ENCODE measurements at regions not wholly inside any gene's neighbourhood (a gene's known extent, or its start where the extent isn't known, plus 50 kb on each side); places are given as distances from the start of the nearest gene placed in this dataset.
A peak's percentile ranks its signal among the peaks of the same experiment; 100 is the strongest.
"Not testable (repeated sequence)": the region's sequence is repeated elsewhere in the genome, so short reads cannot be mapped to it uniquely, and the experiment has no call there.

DNA sequence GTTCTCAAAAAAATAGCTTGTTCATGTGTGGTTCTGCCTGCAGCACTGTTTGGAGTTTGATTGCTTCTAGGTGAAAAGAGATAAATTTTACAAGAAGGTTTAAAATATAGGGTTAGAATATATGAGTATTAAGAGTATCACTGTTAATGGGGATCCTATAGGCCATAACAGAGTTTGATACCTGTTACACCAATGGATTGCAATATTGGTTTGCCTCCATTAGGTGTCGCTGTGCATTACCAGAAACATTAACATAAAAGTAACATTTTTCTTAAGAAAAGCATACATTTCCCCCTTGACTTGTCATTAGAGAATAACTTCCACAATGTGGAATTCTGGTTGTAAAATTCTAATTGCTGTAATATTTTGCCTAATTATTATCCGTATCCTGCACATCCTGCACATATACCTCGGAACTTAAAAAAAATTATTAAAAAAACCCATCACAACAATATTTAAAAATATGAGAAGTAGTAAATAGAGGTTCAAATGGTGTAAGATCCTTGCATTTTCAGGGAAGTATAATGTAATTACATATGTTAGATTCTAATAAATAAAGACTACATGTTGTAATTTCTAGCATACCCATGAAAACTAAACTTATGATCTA is 63.0 kb downstream of the CYP4A11 start:
- peak; percentile 12 for DNase-seq

DNA sequence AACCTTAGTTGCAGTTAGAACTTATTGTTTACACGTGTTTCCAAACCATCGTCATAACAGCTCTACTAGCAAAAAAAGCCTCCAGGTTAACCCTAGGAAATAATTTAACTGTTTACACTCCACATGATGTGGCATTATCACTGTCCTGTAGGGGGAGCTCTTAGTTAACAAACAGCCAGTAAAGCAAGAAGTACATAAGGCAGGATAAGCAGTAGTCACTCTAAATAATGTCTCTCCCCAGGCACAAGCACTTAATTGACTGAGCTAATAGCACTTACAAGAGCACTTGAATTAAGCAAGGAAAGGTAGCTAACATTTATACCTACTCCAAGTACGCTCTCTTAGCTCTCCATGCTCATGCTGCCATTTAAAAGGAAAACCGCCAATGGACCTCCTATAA is 65.2 kb downstream of the CYP4A11 start:
- DNase-seq = not testable (repeated sequence)
